IMR-90 (cell line): ENCODE measurements at regions not wholly inside any gene's neighbourhood (a gene's known extent, or its start where the extent isn't known, plus 50 kb on each side); places are given as distances from the start of the nearest gene placed in this dataset.

Source experiments
- MXI1 ChIP-seq: IDR thresholded peaks from 2 replicates; pipeline ENCODE4 v1.6.1; 2012; ENCODE audit warnings: low read depth, mild to moderate bottlenecking, low read length, moderate library complexity, borderline replicate concordance
- POLR2A ChIP-seq: IDR thresholded peaks from 2 replicates; pipeline ENCODE4 v1.6.1; 2012; ENCODE audit warnings: mild to moderate bottlenecking, low read depth, low read length
- RAD21 ChIP-seq: IDR thresholded peaks from 2 replicates; pipeline ENCODE4 v1.6.1; 2012; ENCODE audit warnings: low read length, improper control_type of control experiment
- RCOR1 ChIP-seq: IDR thresholded peaks from 2 replicates; pipeline ENCODE4 v1.6.1; 2012; ENCODE audit warnings: mild to moderate bottlenecking, low read length, improper control_type of control experiment; ENCODE audit not compliant: insufficient replicate concordance
- USF2 ChIP-seq: fragments of 150-350 bp; IDR thresholded peaks from 2 replicates; pipeline ENCODE4 v1.6.1; 2017; ENCODE audit warnings: mild to moderate bottlenecking, antibody characterized with exemption, low read length, low read depth
- TF ChIP-seq, protein P1 (sequence below): conservative IDR thresholded peaks from 2 replicates; pipeline ENCODE4 v1.5.1; 2012; ENCODE audit warnings: mild to moderate bottlenecking, low read depth, low read length, improper control_type of control experiment

DNA sequence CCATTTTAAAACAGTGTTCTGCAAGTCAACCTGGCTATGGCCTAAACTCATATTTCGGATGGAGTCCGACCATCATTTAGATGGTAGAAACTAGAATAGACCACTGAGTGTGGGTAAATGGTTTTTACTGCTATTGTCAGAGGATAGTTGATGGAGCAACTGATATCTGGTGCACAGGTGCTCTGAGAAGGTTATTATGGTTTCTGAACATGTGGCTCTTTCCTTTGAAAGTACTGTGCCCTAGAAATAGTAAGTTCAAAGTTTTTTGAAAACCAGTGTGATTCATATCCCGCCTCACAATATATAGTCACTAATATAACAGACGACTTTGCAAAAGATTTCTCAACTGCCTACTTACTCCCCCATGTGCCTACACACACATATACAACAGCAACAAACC is 64.4 kb upstream of the BTG1 start:
- TF ChIP-seq, protein P1, sequence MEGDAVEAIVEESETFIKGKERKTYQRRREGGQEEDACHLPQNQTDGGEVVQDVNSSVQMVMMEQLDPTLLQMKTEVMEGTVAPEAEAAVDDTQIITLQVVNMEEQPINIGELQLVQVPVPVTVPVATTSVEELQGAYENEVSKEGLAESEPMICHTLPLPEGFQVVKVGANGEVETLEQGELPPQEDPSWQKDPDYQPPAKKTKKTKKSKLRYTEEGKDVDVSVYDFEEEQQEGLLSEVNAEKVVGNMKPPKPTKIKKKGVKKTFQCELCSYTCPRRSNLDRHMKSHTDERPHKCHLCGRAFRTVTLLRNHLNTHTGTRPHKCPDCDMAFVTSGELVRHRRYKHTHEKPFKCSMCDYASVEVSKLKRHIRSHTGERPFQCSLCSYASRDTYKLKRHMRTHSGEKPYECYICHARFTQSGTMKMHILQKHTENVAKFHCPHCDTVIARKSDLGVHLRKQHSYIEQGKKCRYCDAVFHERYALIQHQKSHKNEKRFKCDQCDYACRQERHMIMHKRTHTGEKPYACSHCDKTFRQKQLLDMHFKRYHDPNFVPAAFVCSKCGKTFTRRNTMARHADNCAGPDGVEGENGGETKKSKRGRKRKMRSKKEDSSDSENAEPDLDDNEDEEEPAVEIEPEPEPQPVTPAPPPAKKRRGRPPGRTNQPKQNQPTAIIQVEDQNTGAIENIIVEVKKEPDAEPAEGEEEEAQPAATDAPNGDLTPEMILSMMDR: no peak
- no peak for TF ChIP-seq POLR2A
- TF ChIP-seq RAD21: no peak
- no peak for TF ChIP-seq RCOR1
- no peak for TF ChIP-seq MXI1
- TF ChIP-seq USF2: no peak
